SK-N-SH treated with all-trans-retinoic acid at 6 μM for 48 hours (cell line): ENCODE measurements at regions not wholly inside any gene's neighbourhood (a gene's known extent, or its start where the extent isn't known, plus 50 kb on each side); places are given as distances from the start of the nearest gene placed in this dataset.

ENCODE experiments used
- CREB5 ChIP-seq: fragments of 250-450 bp; sonication (Bioruptor Pico); IDR thresholded peaks from 2 replicates; pipeline ENCODE4 v1.5.1; 2020; ENCODE audit warnings: low read depth, mild to moderate bottlenecking, moderate library complexity
- ESRRG ChIP-seq: fragments of 250-450 bp; sonication (Bioruptor Pico); IDR thresholded peaks from 2 replicates; pipeline ENCODE4 v1.6.1; 2021; ENCODE audit warnings: mild to moderate bottlenecking
- GLIS3 ChIP-seq: fragments of 250-450 bp; sonication (Bioruptor Pico); IDR thresholded peaks from 2 replicates; pipeline ENCODE4 v1.5.0; 2020; ENCODE audit warnings: mild to moderate bottlenecking, moderate library complexity
- ISL1 ChIP-seq: fragments of 250-450 bp; sonication (Bioruptor Pico); IDR thresholded peaks from 2 replicates; pipeline ENCODE4 v2.1.2; 2022; ENCODE audit warnings: mild to moderate bottlenecking, moderate library complexity
- OSR1 ChIP-seq: fragments of 250-450 bp; sonication (Bioruptor Pico); IDR thresholded peaks from 2 replicates; pipeline ENCODE4 v1.8.0; 2022; ENCODE audit warnings: moderate library complexity, mild to moderate bottlenecking, inconsistent platforms
- PATZ1 ChIP-seq: fragments of 250-450 bp; sonication (Bioruptor Pico); IDR thresholded peaks from 2 replicates; pipeline ENCODE4 v1.8.0; 2020; ENCODE audit warnings: mild to moderate bottlenecking, moderate library complexity, borderline replicate concordance
- POU6F1 ChIP-seq: fragments of 250-450 bp; sonication (Bioruptor Pico); IDR thresholded peaks from 2 replicates; pipeline ENCODE4 v1.8.0; 2021; ENCODE audit warnings: low read depth, mild to moderate bottlenecking, moderate library complexity, borderline replicate concordance
- PPARA ChIP-seq: fragments of 250-450 bp; sonication (Bioruptor Pico); IDR thresholded peaks from 2 replicates; pipeline ENCODE4 v1.5.0; 2020; ENCODE audit warnings: mild to moderate bottlenecking, borderline replicate concordance
- RARB ChIP-seq: fragments of 250-450 bp; sonication (Bioruptor Pico); IDR thresholded peaks from 2 replicates; pipeline ENCODE4 v1.8.0; 2021; ENCODE audit warnings: mild to moderate bottlenecking, moderate library complexity
- TCF4 ChIP-seq: fragments of 250-450 bp; sonication (Bioruptor Pico); IDR thresholded peaks from 2 replicates; pipeline ENCODE4 v1.8.0; 2021; ENCODE audit warnings: mild to moderate bottlenecking, moderate library complexity, borderline replicate concordance
- ZC3H10 ChIP-seq: fragments of 250-450 bp; sonication (Bioruptor Pico); IDR thresholded peaks from 2 replicates; pipeline ENCODE4 v1.5.1; 2021; ENCODE audit warnings: mild to moderate bottlenecking, moderate library complexity
- ZFP3 ChIP-seq: fragments of 250-450 bp; sonication (Bioruptor Pico); IDR thresholded peaks from 2 replicates; pipeline ENCODE4 v1.5.0; 2020; ENCODE audit warnings: mild to moderate bottlenecking, moderate library complexity
- ZNF565 ChIP-seq: fragments of 450-650 bp; formaldehyde crosslinking; conservative IDR thresholded peaks from 2 replicates; pipeline ENCODE4 v1.5.0; 2020; ENCODE audit warnings: low read depth, mild to moderate bottlenecking, moderate library complexity
- ZNF8 ChIP-seq: fragments of 450-650 bp; formaldehyde crosslinking; IDR thresholded peaks from 2 replicates; pipeline ENCODE4 v1.5.0; 2020; ENCODE audit warnings: mild to moderate bottlenecking, moderate library complexity

GRCh38 chr12:113713156-113713555 is 241.5 kb upstream of the LHX5 start:
- TF ChIP-seq OSR1 (CRISPR knock-in tag) (no peak), ZFP3 (CRISPR knock-in tag) (no peak), GLIS3 (CRISPR knock-in tag) (no peak), ZNF565 (CRISPR knock-in tag) (no peak), RARB (CRISPR knock-in tag) (no peak), TCF4 (CRISPR knock-in tag) (no peak), CREB5 (CRISPR knock-in tag) (no peak), ZC3H10 (CRISPR knock-in tag) (no peak), ZNF8 (CRISPR knock-in tag) (no peak), PATZ1 (no peak), ESRRG (CRISPR knock-in tag) (no peak), POU6F1 (no peak), PPARA (CRISPR knock-in tag) (no peak), ISL1 (CRISPR knock-in tag) (no peak)
